Peyer's patch (tissue), 4 donors: ENCODE measurements at regions not wholly inside any gene's neighbourhood (a gene's known extent, or its start where the extent isn't known, plus 50 kb on each side); places are given as distances from the start of the nearest gene placed in this dataset.

Source experiments
- DNase-seq, 3 donors: peaks; one replicate each; pipeline ENCODE4 v3.0.0-alpha.2; 2017 to 2019
- H3K27ac ChIP-seq, 4 donors: fragments of 200-600 bp; sonication (generic); one replicate each; pipeline ENCODE4 v1.5.1; 2016 to 2019
- H3K27me3 ChIP-seq, 2 donors: fragments of 200-600 bp; sonication (generic); one replicate each; pipeline ENCODE4 v1.5.1; 2019
- H3K36me3 ChIP-seq, 3 donors: fragments of 200-600 bp; sonication (generic); one replicate each; pipeline ENCODE4 v1.5.1; 2016 to 2019
- H3K4me1 ChIP-seq, 4 donors: fragments of 200-600 bp; sonication (generic); one replicate each; pipeline ENCODE4 v1.5.1; 2016 to 2019
- H3K4me3 ChIP-seq, 4 donors: fragments of 200-600 bp; sonication (generic); 1 replicate in 3 of 4; 2 replicates in 1 of 4; pipeline ENCODE4 v1.5.1; 2016 to 2019; ENCODE audit warnings: mild to moderate bottlenecking in 1 of 4
- H3K9me3 ChIP-seq, 4 donors: fragments of 200-600 bp; sonication (generic); one replicate each; pipeline ENCODE4 v1.5.1; 2016 to 2019; ENCODE audit warnings: mild to moderate bottlenecking in 1 of 4
- CTCF ChIP-seq, 6 experiments: fragments of 450-650 bp in 4 of 6; fragments of 200-600 bp in 2 of 6; sonication (generic) in 1 of 6; IDR thresholded peaks; one replicate each; pipeline ENCODE4 v1.5.1; 2017 to 2019; ENCODE audit warnings: antibody characterized with exemption in 6 of 6, mild to moderate bottlenecking in 3 of 6, moderate library complexity in 1 of 6
- POLR2A ChIP-seq, 2 donors: fragments of 450-650 bp; IDR thresholded peaks; one replicate each; pipeline ENCODE4 v1.5.1; 2017; ENCODE audit warnings: antibody characterized with exemption in 2 of 2, mild to moderate bottlenecking in 2 of 2, moderate library complexity in 2 of 2

GRCh38 chr2:8196316-8196715 lies 485.5 kb upstream of the ID2 start:
- no peak for DNase-seq
- TF ChIP-seq POLR2A (IDR thresholded peaks at IDR 0.05) (no peak), CTCF (IDR thresholded peaks at IDR 0.05) (no peak)
- H3K4me1 ChIP-seq = peaks cover 0 to 10% (median 0%) of the 10 kb centered on the region in 4 donors
- no peak overlapping the region for H3K4me3 ChIP-seq
- no peak overlapping the region for H3K27ac ChIP-seq
- no peaks in the 10 kb centered on the region for H3K9me3 ChIP-seq
- H3K36me3 ChIP-seq = no peaks in the 10 kb centered on the region
- no peaks in the 10 kb centered on the region for H3K27me3 ChIP-seq

GRCh38 chr2:8197101-8197500 lies 484.8 kb upstream of the ID2 start:
- Histone ChIP-seq H3K36me3 (no peaks in the 10 kb centered on the region), H3K4me3 (no peak overlapping the region), H3K4me1 (peaks cover 0 to 10% (median 0%) of the 10 kb centered on the region in 4 donors), H3K27me3 (no peaks in the 10 kb centered on the region), H3K9me3 (no peaks in the 10 kb centered on the region), H3K27ac (no peak overlapping the region)
- no peak for DNase-seq
- no peak for TF ChIP-seq POLR2A (IDR thresholded peaks at IDR 0.05)
- no peak for TF ChIP-seq CTCF (IDR thresholded peaks at IDR 0.05)

- H3K27me3 ChIP-seq = no peaks in the 10 kb centered on the region
- H3K4me1 ChIP-seq = peaks cover 0 to 10% (median 0%) of the 10 kb centered on the region in 4 donors
- no peak for DNase-seq
- no peak for TF ChIP-seq CTCF (IDR thresholded peaks at IDR 0.05)
- no peak for TF ChIP-seq POLR2A (IDR thresholded peaks at IDR 0.05)
- no peak overlapping the region for H3K27ac ChIP-seq
- H3K36me3 ChIP-seq = no peaks in the 10 kb centered on the region
- no peak overlapping the region for H3K4me3 ChIP-seq
- no peaks in the 10 kb centered on the region for H3K9me3 ChIP-seq
These were observed 484.0 kb upstream of the ID2 start for GRCh38 chr2:8197825-8198224.

GRCh38 chr2:8198766-8199382 lies 483.0 kb upstream of the ID2 start:
- TF ChIP-seq CTCF (IDR thresholded peaks at IDR 0.05) (no peak), POLR2A (IDR thresholded peaks at IDR 0.05) (no peak)

GRCh38 chr2:8202132-8202531 lies 479.7 kb upstream of the ID2 start:
- no peaks in the 10 kb centered on the region for H3K27me3 ChIP-seq
- H3K9me3 ChIP-seq = no peaks in the 10 kb centered on the region

More at GRCh38 chr2:8198766-8199382, 483.0 kb upstream of the ID2 start:
- Histone ChIP-seq H3K27ac (no peak overlapping the region), H3K9me3 (no peaks in the 10 kb centered on the region), H3K27me3 (no peaks in the 10 kb centered on the region), H3K4me3 (no peak overlapping the region), H3K36me3 (no peaks in the 10 kb centered on the region), H3K4me1 (peaks cover 0 to under 1% (median 0%) of the 10 kb centered on the region in 4 donors)
- DNase-seq = no peak

More at GRCh38 chr2:8202132-8202531, 479.7 kb upstream of the ID2 start:
- TF ChIP-seq POLR2A (IDR thresholded peaks at IDR 0.05) (no peak), CTCF (IDR thresholded peaks at IDR 0.05) (no peak)
- no peak for DNase-seq
- no peaks in the 10 kb centered on the region for H3K4me1 ChIP-seq
- H3K27ac ChIP-seq = no peak overlapping the region
- H3K36me3 ChIP-seq = no peaks in the 10 kb centered on the region
- H3K4me3 ChIP-seq = no peak overlapping the region
